ENCODE measurements at regions not wholly inside any gene's neighbourhood (a gene's known extent, or its start where the extent isn't known, plus 50 kb on each side); places are given as distances from the start of the nearest gene placed in this dataset.

DNA sequence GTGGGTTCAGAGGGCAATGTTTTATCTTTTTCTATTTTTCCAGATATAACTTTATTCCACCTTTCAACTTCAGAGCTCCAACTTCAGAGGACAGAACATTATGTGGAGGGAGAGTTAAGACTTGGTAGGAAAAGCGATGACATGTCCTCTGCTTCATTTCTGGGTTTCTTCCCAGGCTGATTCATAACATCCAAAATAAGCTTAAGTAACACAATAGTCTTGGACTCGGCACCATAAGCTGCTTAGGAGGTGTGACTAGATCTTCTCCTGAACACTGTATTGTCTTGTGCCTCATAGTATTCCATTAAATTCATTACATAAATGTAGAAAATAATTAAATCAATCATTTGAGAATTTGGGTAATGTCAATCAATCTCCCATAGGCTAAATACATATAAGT is 95.5 kb upstream of the PDE3A start:
- TF ChIP-seq, protein P1, sequence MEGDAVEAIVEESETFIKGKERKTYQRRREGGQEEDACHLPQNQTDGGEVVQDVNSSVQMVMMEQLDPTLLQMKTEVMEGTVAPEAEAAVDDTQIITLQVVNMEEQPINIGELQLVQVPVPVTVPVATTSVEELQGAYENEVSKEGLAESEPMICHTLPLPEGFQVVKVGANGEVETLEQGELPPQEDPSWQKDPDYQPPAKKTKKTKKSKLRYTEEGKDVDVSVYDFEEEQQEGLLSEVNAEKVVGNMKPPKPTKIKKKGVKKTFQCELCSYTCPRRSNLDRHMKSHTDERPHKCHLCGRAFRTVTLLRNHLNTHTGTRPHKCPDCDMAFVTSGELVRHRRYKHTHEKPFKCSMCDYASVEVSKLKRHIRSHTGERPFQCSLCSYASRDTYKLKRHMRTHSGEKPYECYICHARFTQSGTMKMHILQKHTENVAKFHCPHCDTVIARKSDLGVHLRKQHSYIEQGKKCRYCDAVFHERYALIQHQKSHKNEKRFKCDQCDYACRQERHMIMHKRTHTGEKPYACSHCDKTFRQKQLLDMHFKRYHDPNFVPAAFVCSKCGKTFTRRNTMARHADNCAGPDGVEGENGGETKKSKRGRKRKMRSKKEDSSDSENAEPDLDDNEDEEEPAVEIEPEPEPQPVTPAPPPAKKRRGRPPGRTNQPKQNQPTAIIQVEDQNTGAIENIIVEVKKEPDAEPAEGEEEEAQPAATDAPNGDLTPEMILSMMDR (IDR thresholded peaks at IDR 0.05; ENCODE audit: low read length) = no peak
- TF ChIP-seq EZH2phosphoT487 (IDR thresholded peaks at IDR 0.05; ENCODE audit: low read length) = no peak
